ENCODE measurements at regions not wholly inside any gene's neighbourhood (a gene's known extent, or its start where the extent isn't known, plus 50 kb on each side); places are given as distances from the start of the nearest gene placed in this dataset.

- in situ Hi-C loops (cut with MboI; ENCODE audit: low sequenced_read_pairs), result no loop called here
Measured at GRCh38 chr2:42888321-42889245, 96.2 kb upstream of the HAAO start.

- in situ Hi-C loops (cut with MboI; ENCODE audit: low sequenced_read_pairs), result no loop called here
Measured at GRCh38 chr2:42886921-42887320, 94.5 kb upstream of the HAAO start.

DNA sequence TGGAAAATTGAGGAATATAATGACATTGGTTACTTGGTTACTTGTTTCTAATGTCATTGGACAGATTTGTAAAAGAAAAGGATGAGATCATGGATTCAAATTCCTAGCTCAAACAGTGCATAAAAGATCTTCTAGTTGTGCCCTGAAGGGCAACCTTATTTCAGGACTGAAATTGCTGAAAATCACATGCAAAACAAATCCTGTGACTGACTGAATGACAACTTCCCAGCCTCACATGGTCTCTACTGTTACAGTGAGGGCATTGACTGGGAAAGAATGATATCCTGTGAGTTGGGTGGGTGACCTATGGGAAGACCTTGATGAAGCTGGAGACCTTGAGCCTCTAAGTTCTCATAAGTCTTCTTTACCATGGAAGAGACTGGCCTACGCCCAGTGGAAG lies 90.4 kb upstream of the HAAO start:
- in situ Hi-C loops (cut with MboI; ENCODE audit: low sequenced_read_pairs), result no loop called here

- in situ Hi-C loops (cut with MboI; ENCODE audit: low sequenced_read_pairs), result no loop called here
Measured at GRCh38 chr2:42881732-42882131, 89.3 kb upstream of the HAAO start.

DNA sequence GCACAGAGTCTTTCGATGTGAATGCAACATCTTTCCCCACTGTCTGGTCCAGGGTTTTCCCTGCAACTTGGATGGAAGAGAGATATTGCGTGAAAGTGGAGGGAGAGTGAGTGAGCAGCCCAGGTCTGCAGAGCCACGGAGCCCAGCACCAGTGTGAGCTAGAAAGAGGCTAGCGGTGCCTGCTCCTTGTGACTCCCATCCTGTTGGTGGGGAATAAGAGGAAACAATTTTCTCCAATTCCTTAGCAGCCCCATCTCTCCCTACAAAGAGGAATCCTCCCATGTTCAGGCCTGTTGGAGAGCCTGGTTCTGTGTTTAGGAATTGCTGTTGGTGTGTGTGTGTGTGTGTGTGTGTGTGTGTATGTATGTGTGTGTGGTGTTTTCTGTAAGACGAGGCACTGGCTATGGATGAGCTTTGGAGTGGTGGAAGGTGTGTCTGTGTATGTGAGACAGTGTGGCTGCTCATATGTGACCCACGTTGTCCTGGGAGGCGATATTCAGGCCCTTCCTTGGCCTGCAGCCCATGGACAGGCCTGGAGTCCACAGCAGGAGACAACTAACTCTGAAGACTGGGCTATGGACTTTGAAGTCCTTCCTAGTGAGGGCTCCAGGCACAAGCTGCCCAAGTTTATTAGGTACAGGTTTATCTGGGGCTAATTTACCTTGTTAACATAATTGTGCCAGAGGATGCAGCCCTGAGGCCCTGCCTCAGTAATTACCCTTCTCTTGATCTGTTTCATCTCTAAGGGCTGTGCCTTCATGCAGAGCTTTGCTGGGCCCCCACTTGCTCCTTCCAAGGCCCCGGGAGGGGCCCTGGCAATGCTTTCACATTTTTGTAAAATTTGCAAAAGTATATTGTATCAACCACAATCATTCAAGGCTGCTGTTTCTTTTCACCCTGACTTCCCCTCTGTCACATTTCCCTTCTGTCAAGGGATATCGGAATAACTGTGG lies 88.6 kb upstream of the HAAO start:
- in situ Hi-C loops (cut with MboI; ENCODE audit: low sequenced_read_pairs), result no loop called here

GRCh38 chr2:42879913-42880737 lies 87.7 kb upstream of the HAAO start:
- in situ Hi-C loops (cut with MboI; ENCODE audit: low sequenced_read_pairs), result no loop called here

GRCh38 chr2:42879121-42879705 lies 86.8 kb upstream of the HAAO start:
- in situ Hi-C loops (cut with MboI; ENCODE audit: low sequenced_read_pairs), result no loop called here

DNA sequence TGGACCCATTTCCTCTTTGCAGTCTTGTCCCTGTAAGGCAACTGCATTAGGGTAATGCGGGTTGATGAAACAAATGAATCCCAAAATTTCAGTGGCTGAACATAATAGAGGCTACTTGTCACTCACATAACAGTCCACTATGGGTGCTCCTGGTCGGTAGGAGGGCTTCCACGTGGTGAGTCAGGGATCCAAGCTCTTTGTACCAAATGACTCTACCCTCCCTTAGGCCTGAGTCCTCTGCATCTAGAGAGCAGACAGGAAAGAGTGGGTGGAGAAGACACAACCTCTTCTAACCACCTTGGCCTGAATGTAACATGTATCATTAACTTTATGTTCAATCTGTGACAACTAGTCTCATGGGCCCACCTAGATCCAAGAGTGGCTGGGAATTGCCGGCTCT lies 86.2 kb upstream of the HAAO start:
- in situ Hi-C loops (cut with MboI; ENCODE audit: low sequenced_read_pairs), result no loop called here

DNA sequence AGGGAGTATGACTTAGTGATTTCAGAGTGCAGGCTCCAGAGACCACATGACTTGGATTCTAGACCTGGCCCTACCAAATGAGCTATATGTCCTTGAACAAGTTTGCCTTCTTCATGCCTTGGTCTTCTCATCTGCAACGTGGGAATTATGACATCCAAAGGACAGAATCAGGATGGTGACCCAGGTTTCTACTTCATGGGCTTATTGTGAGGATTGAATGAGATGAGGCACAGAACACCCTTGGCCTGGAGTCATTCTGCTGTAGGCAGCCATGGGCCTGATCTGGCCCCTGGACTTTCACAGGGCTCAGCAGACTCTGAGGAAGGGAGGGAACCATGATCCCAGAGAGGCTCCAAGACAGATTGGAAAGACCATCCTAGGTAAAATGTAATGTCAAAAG lies 85.6 kb upstream of the HAAO start:
- in situ Hi-C loops (cut with MboI; ENCODE audit: low sequenced_read_pairs), result no loop called here

DNA sequence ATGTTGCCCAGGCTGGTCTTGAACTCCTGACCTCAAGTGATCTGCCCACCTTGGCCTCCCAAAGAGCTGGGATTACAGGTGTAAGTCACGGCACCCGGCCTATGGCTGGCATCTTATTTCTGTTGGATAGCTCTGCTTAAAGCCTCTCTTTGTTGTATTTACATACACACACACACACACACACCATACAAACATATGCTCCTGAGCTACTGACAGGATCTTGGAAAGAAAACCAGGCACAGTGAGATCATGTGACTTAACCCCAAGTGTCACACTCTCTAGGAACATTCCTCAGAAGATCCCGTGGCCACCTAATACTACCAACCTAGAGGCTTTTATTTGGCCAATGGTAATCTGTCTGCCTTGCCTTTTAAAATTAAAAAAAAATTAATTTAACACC lies 85.1 kb upstream of the HAAO start:
- in situ Hi-C loops (cut with MboI; ENCODE audit: low sequenced_read_pairs), result no loop called here

GRCh38 chr2:42876326-42876751 lies 84.0 kb upstream of the HAAO start:
- in situ Hi-C loops (cut with MboI; ENCODE audit: low sequenced_read_pairs), result no loop called here

DNA sequence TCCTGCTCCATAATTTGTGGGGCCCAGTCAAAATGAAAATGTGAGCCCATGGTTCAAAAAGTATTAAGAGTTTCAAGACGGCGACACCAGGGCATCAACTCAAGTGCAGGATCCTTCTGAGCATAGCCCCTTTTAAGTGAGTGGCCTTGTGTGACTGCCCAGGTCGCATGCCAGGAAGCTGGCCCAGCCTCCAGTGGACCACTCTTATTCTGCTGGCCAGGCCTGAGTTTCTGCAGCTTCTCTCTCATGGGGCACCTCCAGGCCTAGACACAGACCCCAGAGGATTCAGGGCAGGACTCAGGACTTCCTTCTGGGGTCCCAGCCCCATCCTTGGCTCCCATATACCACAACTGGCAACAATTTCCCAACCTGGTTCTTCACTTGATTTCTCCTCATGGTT lies 83.5 kb upstream of the HAAO start:
- in situ Hi-C loops (cut with MboI; ENCODE audit: low sequenced_read_pairs), result no loop called here

DNA sequence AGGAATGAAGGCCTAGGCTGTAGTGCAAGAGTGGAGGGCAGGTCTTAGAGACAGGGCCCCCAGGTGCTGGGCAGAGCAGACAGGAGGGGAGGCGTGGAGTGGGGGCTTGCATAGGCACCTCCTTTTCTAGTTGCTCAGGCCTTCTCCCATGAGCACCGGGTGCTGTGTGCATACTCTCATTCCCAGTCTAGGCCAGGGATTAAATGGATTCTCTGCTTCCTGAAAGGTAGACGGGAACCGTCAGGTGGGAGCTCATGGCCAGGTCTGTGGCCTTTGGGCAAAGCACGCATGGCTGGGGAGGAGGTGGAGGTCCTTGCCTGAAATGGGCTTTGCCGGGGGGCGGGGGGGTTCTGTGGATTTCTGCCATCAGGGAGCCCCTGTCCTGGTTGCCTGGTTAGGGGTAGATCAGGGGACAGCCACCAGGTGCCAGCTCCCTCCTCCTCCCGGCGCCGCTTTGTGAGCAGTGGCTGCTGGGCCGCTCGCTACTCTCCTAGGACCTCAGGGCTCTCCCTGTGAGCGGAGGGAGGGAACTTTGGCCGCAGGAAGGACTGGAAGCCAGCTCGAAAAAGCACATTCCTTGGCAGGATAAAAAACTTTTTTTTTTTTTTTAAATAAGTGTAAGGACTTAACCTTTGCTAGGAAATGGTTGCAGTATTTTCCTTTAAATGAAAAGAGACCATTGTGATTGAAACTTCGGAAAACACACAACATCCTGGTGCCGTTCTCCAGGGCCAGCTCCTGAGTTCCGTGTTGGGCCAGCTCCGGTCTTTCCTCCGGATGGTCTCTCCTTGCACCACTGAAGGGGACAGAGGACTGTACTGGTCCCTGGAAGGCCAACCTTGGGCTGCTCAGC lies 82.8 kb upstream of the HAAO start:
- in situ Hi-C loops (cut with MboI; ENCODE audit: low sequenced_read_pairs), result no loop called here

- in situ Hi-C loops (cut with MboI; ENCODE audit: low sequenced_read_pairs), result no loop called here
Measured at GRCh38 chr2:42872721-42873120, 80.3 kb upstream of the HAAO start.

- in situ Hi-C loops (cut with MboI; ENCODE audit: low sequenced_read_pairs), result no loop called here
Measured at GRCh38 chr2:42871372-42871771, 79.0 kb upstream of the HAAO start.

GRCh38 chr2:42868874-42869273 lies 76.5 kb upstream of the HAAO start:
- in situ Hi-C loops (cut with MboI; ENCODE audit: low sequenced_read_pairs), result no loop called here

- in situ Hi-C loops (cut with MboI; ENCODE audit: low sequenced_read_pairs), result no loop called here
Measured at GRCh38 chr2:42868096-42868495, 75.7 kb upstream of the HAAO start.

DNA sequence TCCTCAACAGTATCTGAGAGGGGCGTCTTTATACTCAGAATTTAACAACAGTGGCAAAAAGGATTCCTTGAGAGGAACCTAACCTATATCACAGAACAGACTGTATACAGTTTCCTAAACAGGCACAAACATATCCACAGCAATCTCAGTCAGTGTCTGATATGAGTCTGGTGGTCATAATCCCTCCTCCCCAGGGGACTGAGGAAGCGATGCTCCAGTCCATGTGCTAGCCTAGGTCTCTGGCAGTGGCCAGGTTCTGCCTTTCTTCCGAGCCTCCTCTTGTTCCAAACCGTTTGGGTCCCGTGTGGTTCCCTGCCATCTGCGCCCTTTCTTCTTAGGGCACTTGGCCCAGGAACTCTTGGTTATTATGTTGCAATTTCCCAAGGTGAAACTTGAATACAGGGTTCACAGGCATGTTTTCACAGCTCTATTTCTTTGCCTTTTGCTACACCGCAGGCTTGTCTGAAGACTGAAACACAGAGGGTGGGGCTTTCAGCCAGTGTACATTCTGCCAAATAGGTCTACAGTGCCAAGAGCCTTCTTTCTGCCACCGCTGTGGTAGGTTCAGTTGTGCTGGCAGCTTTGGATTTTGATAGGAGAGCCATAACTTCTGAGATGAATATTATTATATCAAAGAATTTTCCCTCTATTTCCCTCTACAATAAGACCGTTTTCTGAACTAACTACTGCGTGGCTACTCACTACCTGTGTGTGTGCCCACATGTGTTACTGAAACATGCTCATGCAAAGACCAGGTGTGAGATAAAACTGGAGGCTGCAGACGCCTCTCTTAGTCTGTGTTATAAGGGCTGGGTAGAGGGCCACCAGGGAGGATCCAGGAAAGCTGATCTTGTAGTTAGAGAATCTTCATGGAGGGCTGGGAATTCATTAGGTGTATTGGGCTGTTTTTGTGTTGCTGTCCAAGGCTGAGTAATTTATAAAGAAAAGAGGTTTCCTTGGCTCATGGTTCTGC lies 75.0 kb upstream of the HAAO start:
- in situ Hi-C loops (cut with MboI; ENCODE audit: low sequenced_read_pairs), result no loop called here
